PC-9 (cell line): ENCODE measurements at regions not wholly inside any gene's neighbourhood (a gene's known extent, or its start where the extent isn't known, plus 50 kb on each side); places are given as distances from the start of the nearest gene placed in this dataset.

ENCODE experiments used
- CTCF ChIP-seq: fragments of 200-600 bp; sonication (generic); conservative IDR thresholded peaks from 2 replicates; pipeline ENCODE4 v1.6.1; 2017; ENCODE audit warnings: mixed run types, antibody characterized with exemption, mild to moderate bottlenecking, moderate library complexity
- EZH2 ChIP-seq: fragments of 200-600 bp; sonication (generic); IDR thresholded peaks from 2 replicates; pipeline ENCODE4 v1.8.0; 2017; ENCODE audit warnings: antibody characterized with exemption, low read depth

GRCh38 chr22:49402169-49402568 is 425.5 kb downstream of the BRD1 start:
- TF ChIP-seq CTCF (no peak), EZH2 (no peak)
